CD4-positive, alpha-beta memory T cell (primary cell): ENCODE measurements at regions not wholly inside any gene's neighbourhood (a gene's known extent, or its start where the extent isn't known, plus 50 kb on each side); places are given as distances from the start of the nearest gene placed in this dataset.
"Not testable (repeated sequence)": the region's sequence is repeated elsewhere in the genome, so short reads cannot be mapped to it uniquely, and the experiment has no call there.

ENCODE experiments used
- CTCF ChIA-PET: fragments of 350-600 bp; sonication (Branson Sonifier 250); formaldehyde crosslinking; loops from one replicate; lab custom pipeline; 2021; ENCODE audit warnings: inconsistent platforms; ENCODE audit not compliant: partially characterized antibody; lab: Charles Lee
- POLR2A ChIA-PET: fragments of 350-600 bp; sonication (Branson Sonifier 250); formaldehyde crosslinking; loops from one replicate; lab custom pipeline; 2021; ENCODE audit not compliant: partially characterized antibody; lab: Charles Lee
- DNase-seq, 5 donors: peaks; one replicate each; pipeline versions ENCODE4 v3.0.0 to v3.0.0-alpha.2; 2020 to 2022; ENCODE audit warnings: mixed read lengths in 1 of 5
- H3K27ac ChIP-seq: one replicate; pipeline ENCODE4 v1.7.0; 2013; ENCODE audit warnings: low read depth, low read length
- H3K27me3 ChIP-seq: 2 replicates; pipeline ENCODE4 v1.7.0; 2013; ENCODE audit warnings: mild to moderate bottlenecking, low read length, moderate library complexity; ENCODE audit not compliant: insufficient read depth
- H3K36me3 ChIP-seq: 2 replicates; pipeline ENCODE4 v1.7.0; 2013; ENCODE audit warnings: mild to moderate bottlenecking, low read length, moderate library complexity; ENCODE audit not compliant: insufficient read depth
- H3K4me1 ChIP-seq: 2 replicates; pipeline ENCODE4 v1.7.0; 2013; ENCODE audit warnings: mild to moderate bottlenecking, low read length, moderate library complexity; ENCODE audit not compliant: insufficient read depth
- H3K4me3 ChIP-seq, 2 donors: one replicate each; pipeline ENCODE4 v1.7.0; 2013; ENCODE audit warnings: low read length in 2 of 2, mild to moderate bottlenecking in 1 of 2
- H3K9me3 ChIP-seq, 2 donors: one replicate each; pipeline ENCODE4 v1.7.0; 2013; ENCODE audit warnings: low read length in 2 of 2, control low read depth in 1 of 2; ENCODE audit not compliant: control insufficient read depth in 1 of 2
- H3K27ac Mint-ChIP-seq, 7 donors: one replicate each; pipeline ENCODE4 v1.8.0; 2020 to 2021; ENCODE audit warnings: mixed read lengths in 7 of 7, mild to moderate bottlenecking in 6 of 7, inconsistent platforms in 3 of 7, moderate library complexity in 3 of 7
- H3K27me3 Mint-ChIP-seq, 2 donors: one replicate each; pipeline ENCODE4 v1.8.0; 2020 to 2021; ENCODE audit warnings: mixed read lengths in 2 of 2
- H3K36me3 Mint-ChIP-seq, 2 donors: one replicate each; pipeline ENCODE4 v1.8.0; 2020 to 2021; ENCODE audit warnings: mixed read lengths in 2 of 2, inconsistent platforms in 1 of 2, mild to moderate bottlenecking in 1 of 2
- H3K4me1 Mint-ChIP-seq, 4 donors: one replicate each; pipeline ENCODE4 v1.8.0; 2020 to 2021; ENCODE audit warnings: mixed read lengths in 4 of 4, mild to moderate bottlenecking in 1 of 4
- H3K4me3 Mint-ChIP-seq, 8 donors: one replicate each; pipeline ENCODE4 v1.8.0; 2020 to 2021; ENCODE audit warnings: mixed read lengths in 8 of 8, mild to moderate bottlenecking in 7 of 8, moderate library complexity in 6 of 8, inconsistent platforms in 3 of 8
- H3K9me3 Mint-ChIP-seq, 8 donors: one replicate each; pipeline ENCODE4 v1.8.0; 2020 to 2021; ENCODE audit warnings: mixed read lengths in 8 of 8, mild to moderate bottlenecking in 5 of 8, inconsistent platforms in 3 of 8, moderate library complexity in 1 of 8
- intact Hi-C: fragments of 100-400 bp; cut with micrococcal nuclease; formaldehyde crosslinking; loops from one replicate; pipeline ENCODE4 v1.15.1; 2023

GRCh38 chr3:74921676-74922075 is 307.2 kb upstream of the CNTN3 start:
- no peak overlapping the region for H3K4me3 Mint-ChIP-seq
- no peaks in the 10 kb centered on the region for H3K27me3 Mint-ChIP-seq
- H3K36me3 Mint-ChIP-seq = no peaks in the 10 kb centered on the region
- no peak overlapping the region for H3K4me3 ChIP-seq
- no peaks in the 10 kb centered on the region for H3K36me3 ChIP-seq
- H3K4me1 ChIP-seq = no peaks in the 10 kb centered on the region
- peaks cover 0 to 8% (median 4%) of the 10 kb centered on the region in 8 donors for H3K9me3 Mint-ChIP-seq
- no peak overlapping the region for H3K27ac Mint-ChIP-seq
- ChIA-PET POLR2A (no interaction called here), CTCF (no interaction called here)
- intact Hi-C loops = no loop called here
- H3K4me1 Mint-ChIP-seq = no peaks in the 10 kb centered on the region
- H3K9me3 ChIP-seq = no peaks in the 10 kb centered on the region
- H3K27me3 ChIP-seq = no peaks in the 10 kb centered on the region
- no peak overlapping the region for H3K27ac ChIP-seq
- DNase-seq = no peak

GRCh38 chr3:74920721-74921350 is 306.4 kb upstream of the CNTN3 start:
- no peaks in the 10 kb centered on the region for H3K4me1 Mint-ChIP-seq
- H3K4me3 ChIP-seq = no peak overlapping the region
- H3K36me3 Mint-ChIP-seq = no peaks in the 10 kb centered on the region
- no peaks in the 10 kb centered on the region for H3K36me3 ChIP-seq
- POLR2A ChIA-PET = no interaction called here
- no peaks in the 10 kb centered on the region for H3K4me1 ChIP-seq
- H3K27me3 ChIP-seq = no peaks in the 10 kb centered on the region
- H3K9me3 ChIP-seq = no peaks in the 10 kb centered on the region
- H3K27me3 Mint-ChIP-seq = no peaks in the 10 kb centered on the region
- intact Hi-C loops = no loop called here
- no peak overlapping the region for H3K27ac Mint-ChIP-seq
- CTCF ChIA-PET = no interaction called here
- DNase-seq = no peak
- H3K9me3 Mint-ChIP-seq = peaks cover 0 to 9% (median 4%) of the 10 kb centered on the region in 8 donors
- H3K4me3 Mint-ChIP-seq = no peak overlapping the region
- no peak overlapping the region for H3K27ac ChIP-seq

DNA sequence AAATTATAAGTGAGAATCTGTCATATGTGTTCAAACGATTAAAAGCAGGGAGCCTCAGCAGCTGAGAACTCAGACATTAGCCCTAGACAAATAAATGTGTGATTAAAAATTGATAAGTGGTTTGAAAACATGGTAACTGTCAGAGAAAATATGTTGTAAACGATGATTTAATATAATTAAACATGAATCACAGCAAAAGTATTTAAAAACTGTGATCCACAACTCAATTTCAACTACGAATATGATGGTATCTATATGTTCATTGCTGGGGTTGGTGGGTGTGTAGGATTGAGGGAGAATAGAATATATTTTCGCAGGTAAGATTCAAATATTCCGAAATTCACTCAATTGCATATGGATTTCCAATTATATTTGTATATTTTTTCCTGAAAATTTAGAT is 302.2 kb upstream of the CNTN3 start:
- Histone ChIP-seq H3K9me3 (no peaks in the 10 kb centered on the region), H3K4me3 (no peak overlapping the region), H3K27me3 (no peaks in the 10 kb centered on the region), H3K27ac (no peak overlapping the region), H3K36me3 (no peaks in the 10 kb centered on the region), H3K4me1 (no peaks in the 10 kb centered on the region)
- H3K4me1 Mint-ChIP-seq = no peaks in the 10 kb centered on the region
- CTCF ChIA-PET = no interaction called here
- intact Hi-C loops = no loop called here
- no peaks in the 10 kb centered on the region for H3K27me3 Mint-ChIP-seq
- no peaks in the 10 kb centered on the region for H3K36me3 Mint-ChIP-seq
- peaks cover 0 to 10% (median 4%) of the 10 kb centered on the region in 8 donors for H3K9me3 Mint-ChIP-seq
- POLR2A ChIA-PET = no interaction called here
- DNase-seq = no peak
- no peak overlapping the region for H3K4me3 Mint-ChIP-seq
- no peak overlapping the region for H3K27ac Mint-ChIP-seq

- H3K4me1 Mint-ChIP-seq = no peaks in the 10 kb centered on the region
- Histone ChIP-seq H3K4me3 (no peak overlapping the region), H3K27me3 (no peaks in the 10 kb centered on the region), H3K4me1 (no peaks in the 10 kb centered on the region), H3K27ac (no peak overlapping the region), H3K9me3 (no peaks in the 10 kb centered on the region), H3K36me3 (no peaks in the 10 kb centered on the region)
- peaks cover 0 to 18% (median 5%) of the 10 kb centered on the region in 8 donors for H3K9me3 Mint-ChIP-seq
- H3K36me3 Mint-ChIP-seq = no peaks in the 10 kb centered on the region
- ChIA-PET CTCF (no interaction called here), POLR2A (no interaction called here)
- no peaks in the 10 kb centered on the region for H3K27me3 Mint-ChIP-seq
- no peak for DNase-seq
- intact Hi-C loops = no loop called here
- no peak overlapping the region for H3K4me3 Mint-ChIP-seq
- no peak overlapping the region for H3K27ac Mint-ChIP-seq
Measured at GRCh38 chr3:74906181-74906580, 291.7 kb upstream of the CNTN3 start.

GRCh38 chr3:74905478-74905877 is 291.0 kb upstream of the CNTN3 start:
- no peak overlapping the region for H3K4me3 Mint-ChIP-seq
- CTCF ChIA-PET = no interaction called here
- no peaks in the 10 kb centered on the region for H3K4me1 Mint-ChIP-seq
- H3K36me3 Mint-ChIP-seq = no peaks in the 10 kb centered on the region
- H3K27me3 Mint-ChIP-seq = no peaks in the 10 kb centered on the region
- no peak for DNase-seq
- Histone ChIP-seq H3K4me1 (no peaks in the 10 kb centered on the region), H3K27ac (no peak overlapping the region), H3K9me3 (no peaks in the 10 kb centered on the region), H3K4me3 (no peak overlapping the region), H3K27me3 (no peaks in the 10 kb centered on the region), H3K36me3 (no peaks in the 10 kb centered on the region)
- H3K9me3 Mint-ChIP-seq = peaks cover 0 to 17% (median 6%) of the 10 kb centered on the region in 8 donors
- POLR2A ChIA-PET = no interaction called here
- intact Hi-C loops = no loop called here
- no peak overlapping the region for H3K27ac Mint-ChIP-seq

DNA sequence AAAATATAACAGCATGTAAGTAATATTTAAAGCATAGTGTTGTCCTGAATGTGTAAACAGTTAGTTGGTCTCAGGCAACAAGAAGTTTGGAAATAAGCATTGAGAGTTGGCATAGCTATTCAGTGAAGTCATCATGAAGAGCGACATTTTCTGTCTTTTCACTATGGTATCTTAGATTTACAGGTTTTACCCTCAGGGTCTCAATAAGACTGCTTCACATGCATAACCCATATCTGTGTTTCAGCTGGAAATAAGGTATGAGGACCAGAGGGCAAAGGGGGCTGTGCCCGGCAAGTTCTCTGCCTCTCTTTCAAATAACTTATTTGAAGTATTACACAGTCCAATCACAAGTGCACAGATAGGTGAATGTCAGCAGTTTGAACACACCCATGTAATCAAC is 290.2 kb upstream of the CNTN3 start:
- Mint-ChIP-seq H3K4me1 (no peaks in the 10 kb centered on the region), H3K36me3 (no peaks in the 10 kb centered on the region), H3K9me3 (peaks cover 0 to 17% (median 6%) of the 10 kb centered on the region in 8 donors), H3K27ac (no peak overlapping the region), H3K4me3 (no peak overlapping the region), H3K27me3 (no peaks in the 10 kb centered on the region)
- intact Hi-C loops = no loop called here
- DNase-seq = no peak
- H3K27me3 ChIP-seq = no peaks in the 10 kb centered on the region
- H3K4me3 ChIP-seq = no peak overlapping the region
- CTCF ChIA-PET = no interaction called here
- POLR2A ChIA-PET = no interaction called here
- H3K4me1 ChIP-seq = no peaks in the 10 kb centered on the region
- no peaks in the 10 kb centered on the region for H3K36me3 ChIP-seq
- no peaks in the 10 kb centered on the region for H3K9me3 ChIP-seq
- H3K27ac ChIP-seq = no peak overlapping the region

- intact Hi-C loops, H3K27me3 Mint-ChIP-seq, H3K4me1 Mint-ChIP-seq, CTCF ChIA-PET, H3K27me3 ChIP-seq, H3K4me3 ChIP-seq, H3K9me3 ChIP-seq, H3K36me3 ChIP-seq, H3K27ac Mint-ChIP-seq, POLR2A ChIA-PET, H3K4me3 Mint-ChIP-seq, H3K9me3 Mint-ChIP-seq, H3K36me3 Mint-ChIP-seq, H3K27ac ChIP-seq, H3K4me1 ChIP-seq: not testable (repeated sequence)
- peak in 1 of 5 donors; percentile 1 for DNase-seq
Measured at GRCh38 chr3:74899796-74900516, 285.5 kb upstream of the CNTN3 start.
